ENCODE measurements at regions not wholly inside any gene's neighbourhood (a gene's known extent, or its start where the extent isn't known, plus 50 kb on each side); places are given as distances from the start of the nearest gene placed in this dataset.

- no peak for DNase-seq (ENCODE audit: low spot score)
- no peak for TF ChIP-seq CTCF (conservative IDR thresholded peaks at IDR 0.05; ENCODE audit: low read depth)
- ChIA-PET CTCF (interaction anchor here (0.7 kb wide), 1 partner anchor 153 kb away, joined by 7 read pairs; no protein-coding TSS in a partner anchor), POLR2A (ENCODE audit: low non-redundant PET) (no interaction called here)
- no peak overlapping the region for H3K27ac ChIP-seq
These were observed 267.3 kb upstream of the LYZL1 start for GRCh38 chr10:29021591-29021990.

- CTCF ChIA-PET, result interaction anchor here (0.6 kb wide), 1 partner anchor 159 kb away, joined by 6 read pairs; no protein-coding TSS in a partner anchor
- no peak for DNase-seq (ENCODE audit: low spot score)
- no peak overlapping the region for H3K27ac ChIP-seq
- no peak for TF ChIP-seq CTCF (conservative IDR thresholded peaks at IDR 0.05; ENCODE audit: low read depth)
- POLR2A ChIA-PET (ENCODE audit: low non-redundant PET), result interaction anchor here (0.6 kb wide), 1 partner anchor 31 kb away, joined by 4 read pairs; no protein-coding TSS in a partner anchor
These were observed 266.4 kb upstream of the LYZL1 start for GRCh38 chr10:29022513-29022912.

GRCh38 chr10:29023678-29024077 is 265.2 kb upstream of the LYZL1 start:
- CTCF ChIA-PET, result no interaction called here
- no peak overlapping the region for H3K27ac ChIP-seq
- POLR2A ChIA-PET (ENCODE audit: low non-redundant PET), result no interaction called here
- DNase-seq (ENCODE audit: low spot score), result no peak
- TF ChIP-seq CTCF (conservative IDR thresholded peaks at IDR 0.05; ENCODE audit: low read depth), result no peak

GRCh38 chr10:29026065-29026797 is 262.6 kb upstream of the LYZL1 start:
- CTCF ChIA-PET, result no interaction called here

GRCh38 chr10:29026802-29027580 is 261.9 kb upstream of the LYZL1 start:
- no peak overlapping the region for H3K27ac ChIP-seq
- CTCF ChIA-PET, result interaction anchor here (0.7 kb wide), 1 partner anchor 379 kb away, joined by 3 read pairs; no protein-coding TSS in a partner anchor
- POLR2A ChIA-PET (ENCODE audit: low non-redundant PET), result no interaction called here
- DNase-seq (ENCODE audit: low spot score), result no peak
- TF ChIP-seq CTCF (conservative IDR thresholded peaks at IDR 0.05; ENCODE audit: low read depth), result no peak

More at GRCh38 chr10:29026065-29026797, 262.6 kb upstream of the LYZL1 start:
- DNase-seq (ENCODE audit: low spot score), result no peak
- H3K27ac ChIP-seq, result no peak overlapping the region
- POLR2A ChIA-PET (ENCODE audit: low non-redundant PET), result no interaction called here
- TF ChIP-seq CTCF (conservative IDR thresholded peaks at IDR 0.05; ENCODE audit: low read depth), result no peak

- no peak for DNase-seq (ENCODE audit: low spot score)
- ChIA-PET CTCF (no interaction called here), POLR2A (ENCODE audit: low non-redundant PET) (no interaction called here)
- TF ChIP-seq CTCF (conservative IDR thresholded peaks at IDR 0.05; ENCODE audit: low read depth), result no peak
- no peak overlapping the region for H3K27ac ChIP-seq
These were observed 260.4 kb upstream of the LYZL1 start for GRCh38 chr10:29028486-29028885.
